Liver (tissue), 8 donors: ENCODE measurements at regions not wholly inside any gene's neighbourhood (a gene's known extent, or its start where the extent isn't known, plus 50 kb on each side); places are given as distances from the start of the nearest gene placed in this dataset.

Experiments
- DNase-seq: peaks from one replicate; pipeline ENCODE4 v3.0.0-alpha.2; 2017; ENCODE audit warnings: low spot score
- H3K27ac ChIP-seq, 2 donors: one replicate each; pipeline ENCODE4 v1.7.0; 2013; ENCODE audit warnings: inconsistent platforms in 2 of 2, low read length in 2 of 2, control low read depth in 1 of 2, low read depth in 1 of 2, mild to moderate bottlenecking in 1 of 2
- H3K27me3 ChIP-seq, 4 donors: one replicate each; pipeline versions ENCODE4 v1.6.1 to v1.7.0; 2013; ENCODE audit warnings: low read length in 3 of 4, inconsistent platforms in 1 of 4, mild to moderate bottlenecking in 1 of 4, moderate library complexity in 1 of 4; ENCODE audit not compliant: control insufficient read depth in 4 of 4, insufficient read depth in 4 of 4
- H3K36me3 ChIP-seq, 4 donors: one replicate each; pipeline versions ENCODE4 v1.6.1 to v1.7.0; 2013; ENCODE audit warnings: low read length in 3 of 4, mild to moderate bottlenecking in 3 of 4, low read depth in 1 of 4, moderate library complexity in 1 of 4; ENCODE audit not compliant: control insufficient read depth in 4 of 4, insufficient read depth in 3 of 4
- H3K4me1 ChIP-seq, 4 donors: one replicate each; pipeline versions ENCODE4 v1.6.1 to v1.7.0; 2013; ENCODE audit warnings: low read length in 3 of 4, mild to moderate bottlenecking in 3 of 4, moderate library complexity in 1 of 4; ENCODE audit not compliant: control insufficient read depth in 4 of 4, insufficient read depth in 4 of 4
- H3K4me3 ChIP-seq, 3 donors: one replicate each; pipeline versions ENCODE4 v1.6.1 to v1.7.0; 2013; ENCODE audit warnings: low read length in 3 of 3, control low read depth in 1 of 3, low read depth in 1 of 3, mild to moderate bottlenecking in 1 of 3
- H3K9ac ChIP-seq, 2 donors: one replicate each; pipeline ENCODE4 v1.7.0; 2013; ENCODE audit warnings: low read length in 2 of 2, mild to moderate bottlenecking in 2 of 2, moderate library complexity in 2 of 2, control low read depth in 1 of 2, low read depth in 1 of 2
- H3K9me3 ChIP-seq, 4 donors: one replicate each; pipeline versions ENCODE4 v1.6.1 to v1.7.0; 2013; ENCODE audit warnings: low read length in 3 of 4; ENCODE audit not compliant: control insufficient read depth in 4 of 4
- ATF3 ChIP-seq: IDR thresholded peaks from 2 replicates; pipeline ENCODE4 v1.6.1; 2016; ENCODE audit warnings: antibody characterized with exemption
- CTCF ChIP-seq: fragments of 150-350 bp; IDR thresholded peaks from 2 replicates; pipeline ENCODE4 v1.5.1; 2017; ENCODE audit warnings: improper control_type of control experiment, low read depth, low read length; ENCODE audit not compliant: missing input control
- EGR1 ChIP-seq, 2 donors: IDR thresholded peaks; 2 replicates each; pipeline ENCODE4 v1.6.1; 2016 to 2018; ENCODE audit warnings: antibody characterized with exemption in 2 of 2, low read depth in 2 of 2
- FOXA1 ChIP-seq: IDR thresholded peaks from 2 replicates; pipeline ENCODE4 v1.6.1; 2016; ENCODE audit warnings: antibody characterized with exemption
- GABPA ChIP-seq, 2 donors: IDR thresholded peaks in 1 of 2; conservative IDR thresholded peaks in 1 of 2; 2 replicates each; pipeline ENCODE4 v1.6.1; 2016; ENCODE audit warnings: antibody characterized with exemption in 2 of 2, mild to moderate bottlenecking in 1 of 2, moderate library complexity in 1 of 2
- HNF4A ChIP-seq, 2 donors: conservative IDR thresholded peaks; 2 replicates each; pipeline ENCODE4 v1.6.1; 2016; ENCODE audit warnings: antibody characterized with exemption in 2 of 2, mild to moderate bottlenecking in 2 of 2
- JUND ChIP-seq, 2 donors: IDR thresholded peaks; 2 replicates each; pipeline ENCODE4 v1.6.1; 2016; ENCODE audit warnings: antibody characterized with exemption in 2 of 2
- MAX ChIP-seq: IDR thresholded peaks from 2 replicates; pipeline ENCODE4 v1.6.1; 2016; ENCODE audit warnings: antibody characterized with exemption
- NR2F2 ChIP-seq: IDR thresholded peaks from 2 replicates; pipeline ENCODE4 v1.6.1; 2016; ENCODE audit warnings: antibody characterized with exemption
- RAD21 ChIP-seq, 2 donors: IDR thresholded peaks; 2 replicates each; pipeline ENCODE4 v1.6.1; 2016; ENCODE audit warnings: antibody characterized with exemption in 2 of 2, mild to moderate bottlenecking in 2 of 2
- REST ChIP-seq: IDR thresholded peaks from 2 replicates; pipeline ENCODE4 v1.6.1; 2016; ENCODE audit warnings: antibody characterized with exemption, mild to moderate bottlenecking
- RXRA ChIP-seq, 2 donors: IDR thresholded peaks; 2 replicates each; pipeline ENCODE4 v1.6.1; 2017 to 2018; ENCODE audit warnings: antibody characterized with exemption in 2 of 2, mild to moderate bottlenecking in 1 of 2
- YY1 ChIP-seq: IDR thresholded peaks from 2 replicates; pipeline ENCODE4 v1.6.1; 2016; ENCODE audit warnings: antibody characterized with exemption, mild to moderate bottlenecking
- ZBTB33 ChIP-seq: IDR thresholded peaks from 2 replicates; pipeline ENCODE4 v1.6.1; 2016; ENCODE audit warnings: antibody characterized with exemption
- WGBS: extraction: QIAGEN DNeasy Blood & Tissue Kit; methylation state at CpG from one replicate; pipeline ENCODE4 v1.1.7; 2013; 5-methylcytosine and 5-hydroxymethylcytosine counted together
- donor health status: healthy.
- donor health status: healthy.
- donor health status: healthy.
- donor health status: healthy.
- donor health status: healthy.

- WGBS, result 17% methylated on average over 2 of the region's 2 CpGs
- Histone ChIP-seq H3K36me3 (no peaks in the 10 kb centered on the region), H3K9me3 (no peaks in the 10 kb centered on the region), H3K27ac (no peak overlapping the region), H3K27me3 (no peaks in the 10 kb centered on the region), H3K4me1 (peaks cover 0 to 5% (median 0%) of the 10 kb centered on the region in 4 donors), H3K9ac (no peak overlapping the region), H3K4me3 (no peak overlapping the region)
- no peak for TF ChIP-seq RXRA (IDR thresholded peaks at IDR 0.05)
- peak; percentile 30 for TF ChIP-seq CTCF
- TF ChIP-seq NR2F2, result no peak
- peak in 1 of 2 donors; percentile 70 for TF ChIP-seq RAD21 (IDR thresholded peaks at IDR 0.05)
- DNase-seq, result no peak
These were observed 295.3 kb downstream of the CDH7 start for GRCh38 chr18:66046032-66046602.

- TF ChIP-seq MAX (no peak), ZBTB33 (no peak), NR2F2 (no peak), JUND (IDR thresholded peaks at IDR 0.05) (no peak), FOXA1 (no peak), GABPA (IDR thresholded peaks at IDR 0.05 in 1 of 2, conservative IDR thresholded peaks at IDR 0.05 in 1 of 2) (no peak)
- 33% methylated on average over 2 of the region's 2 CpGs for WGBS
- no peak overlapping the region for H3K4me3 ChIP-seq
These were observed 292.2 kb downstream of the CDH7 start for GRCh38 chr18:66043009-66043408.

GRCh38 chr18:66013969-66014368 lies 263.2 kb downstream of the CDH7 start:
- H3K27me3 ChIP-seq, result no peaks in the 10 kb centered on the region
- no peak overlapping the region for H3K4me3 ChIP-seq
- no peaks in the 10 kb centered on the region for H3K4me1 ChIP-seq
- no peaks in the 10 kb centered on the region for H3K36me3 ChIP-seq
- DNase-seq, result no peak
- H3K27ac ChIP-seq, result no peak overlapping the region
- no peak overlapping the region for H3K9ac ChIP-seq
- TF ChIP-seq GABPA (IDR thresholded peaks at IDR 0.05 in 1 of 2, conservative IDR thresholded peaks at IDR 0.05 in 1 of 2), result no peak
- TF ChIP-seq EGR1 (IDR thresholded peaks at IDR 0.05; ENCODE audit: low read depth in 2 of 2), result no peak
- TF ChIP-seq RXRA (IDR thresholded peaks at IDR 0.05), result no peak
- TF ChIP-seq RAD21 (IDR thresholded peaks at IDR 0.05), result no peak
- no peak for TF ChIP-seq CTCF
- no peak for TF ChIP-seq ATF3
- TF ChIP-seq HNF4A (conservative IDR thresholded peaks at IDR 0.05), result no peak
- no peak for TF ChIP-seq FOXA1
- no peak for TF ChIP-seq REST
- TF ChIP-seq YY1, result no peak
- no peak for TF ChIP-seq JUND (IDR thresholded peaks at IDR 0.05)
- 74% methylated on average over 2 of the region's 2 CpGs for WGBS
- H3K9me3 ChIP-seq, result peaks cover 0 to 4% (median 1%) of the 10 kb centered on the region in 4 donors

More at GRCh38 chr18:66043009-66043408, 292.2 kb downstream of the CDH7 start:
- Histone ChIP-seq H3K27ac (no peak overlapping the region), H3K9me3 (no peaks in the 10 kb centered on the region), H3K27me3 (no peaks in the 10 kb centered on the region), H3K36me3 (no peaks in the 10 kb centered on the region), H3K4me1 (peaks cover 0 to 5% (median 0%) of the 10 kb centered on the region in 4 donors), H3K9ac (no peak overlapping the region)
- DNase-seq, result no peak
